Astrocyte (in vitro differentiated cells and primary cell): ENCODE measurements at regions not wholly inside any gene's neighbourhood (a gene's known extent, or its start where the extent isn't known, plus 50 kb on each side); places are given as distances from the start of the nearest gene placed in this dataset.

Experiments
- EZH2 ChIP-seq: IDR thresholded peaks from 2 replicates; pipeline ENCODE4 v1.6.1; 2012; ENCODE audit warnings: mild to moderate bottlenecking, low read length, inconsistent platforms; ENCODE audit not compliant: insufficient read depth
- TF ChIP-seq, protein P1 (sequence below): IDR thresholded peaks from 2 replicates; pipeline ENCODE4 v1.5.1; 2011; ENCODE audit warnings: low read depth, mild to moderate bottlenecking, inconsistent platforms, low read length, moderate library complexity; ENCODE audit not compliant: insufficient read depth

DNA sequence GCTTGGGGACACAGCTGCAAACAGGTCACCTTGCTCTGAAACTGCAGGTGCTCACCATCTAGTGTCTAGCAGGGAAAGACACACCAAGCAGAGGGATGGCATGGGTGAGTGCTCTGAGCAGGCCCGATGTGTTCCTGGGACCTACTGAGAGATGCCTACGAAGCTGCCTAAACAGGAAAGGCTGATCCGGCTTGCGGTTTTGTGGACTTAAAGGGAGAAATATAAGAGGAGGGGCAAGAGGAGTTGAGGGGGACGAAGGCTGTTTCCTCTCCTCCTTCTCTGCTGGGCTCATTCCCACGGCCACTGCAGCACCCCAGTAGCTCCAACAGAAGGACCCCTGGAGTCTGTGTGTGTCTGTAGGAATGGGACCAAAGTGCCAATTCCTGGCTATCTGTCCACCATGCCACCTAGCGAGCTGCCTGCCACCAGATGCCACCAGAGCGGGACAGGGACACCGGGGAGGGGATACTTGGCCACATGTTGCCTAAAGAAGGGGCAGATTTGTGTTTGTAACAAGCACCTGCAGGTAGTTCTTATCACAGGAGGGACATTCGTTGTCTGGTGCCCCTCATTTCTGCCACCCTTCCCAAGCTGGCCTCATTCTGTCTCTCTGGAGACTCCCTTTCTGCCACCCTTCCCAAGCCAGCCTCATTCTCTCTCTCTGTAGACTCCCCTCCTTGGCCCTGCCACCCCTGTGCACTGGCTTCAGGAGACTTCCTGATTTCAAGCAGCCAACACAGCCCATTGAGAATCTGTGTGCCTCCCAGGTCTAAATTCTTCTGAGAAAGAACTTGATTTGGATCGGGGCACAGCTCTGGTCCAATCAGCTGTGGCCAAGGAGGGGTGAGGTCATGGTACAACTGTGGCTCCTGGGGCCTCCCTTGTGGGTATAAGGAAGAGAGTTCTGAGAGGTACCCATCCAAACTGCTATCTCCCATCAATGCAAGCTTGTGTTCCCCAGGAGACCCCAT is 221.8 kb downstream of the ANKRD60 start:
- TF ChIP-seq, protein P1, sequence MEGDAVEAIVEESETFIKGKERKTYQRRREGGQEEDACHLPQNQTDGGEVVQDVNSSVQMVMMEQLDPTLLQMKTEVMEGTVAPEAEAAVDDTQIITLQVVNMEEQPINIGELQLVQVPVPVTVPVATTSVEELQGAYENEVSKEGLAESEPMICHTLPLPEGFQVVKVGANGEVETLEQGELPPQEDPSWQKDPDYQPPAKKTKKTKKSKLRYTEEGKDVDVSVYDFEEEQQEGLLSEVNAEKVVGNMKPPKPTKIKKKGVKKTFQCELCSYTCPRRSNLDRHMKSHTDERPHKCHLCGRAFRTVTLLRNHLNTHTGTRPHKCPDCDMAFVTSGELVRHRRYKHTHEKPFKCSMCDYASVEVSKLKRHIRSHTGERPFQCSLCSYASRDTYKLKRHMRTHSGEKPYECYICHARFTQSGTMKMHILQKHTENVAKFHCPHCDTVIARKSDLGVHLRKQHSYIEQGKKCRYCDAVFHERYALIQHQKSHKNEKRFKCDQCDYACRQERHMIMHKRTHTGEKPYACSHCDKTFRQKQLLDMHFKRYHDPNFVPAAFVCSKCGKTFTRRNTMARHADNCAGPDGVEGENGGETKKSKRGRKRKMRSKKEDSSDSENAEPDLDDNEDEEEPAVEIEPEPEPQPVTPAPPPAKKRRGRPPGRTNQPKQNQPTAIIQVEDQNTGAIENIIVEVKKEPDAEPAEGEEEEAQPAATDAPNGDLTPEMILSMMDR: no peak
- TF ChIP-seq EZH2: no peak
